GM10248 (cell line): ENCODE measurements at regions not wholly inside any gene's neighbourhood (a gene's known extent, or its start where the extent isn't known, plus 50 kb on each side); places are given as distances from the start of the nearest gene placed in this dataset.

ENCODE experiments used
- CTCF ChIA-PET: fragments of 300-600 bp; sonication (Branson Sonifier 250); formaldehyde crosslinking; extraction: SDS; loops from one replicate; lab custom pipeline; 2021; ENCODE audit warnings: antibody characterized with exemption; lab: Yijun Ruan, JAX
- POLR2A ChIA-PET: fragments of 350-650 bp; sonication (Branson Sonifier 250); formaldehyde crosslinking; extraction: SDS; loops from one replicate; lab custom pipeline; 2020; ENCODE audit warnings: antibody characterized with exemption; lab: Yijun Ruan, JAX
- DNase-seq: peaks from one replicate; pipeline ENCODE4 v3.0.0; 2012; ENCODE audit errors: extremely low spot score
- TF ChIP-seq, protein P1 (sequence below): IDR thresholded peaks from 2 replicates; pipeline ENCODE4 v1.5.1; 2012; ENCODE audit warnings: mild to moderate bottlenecking, low read depth; ENCODE audit errors: extremely low read depth, missing control alignments, control extremely low read depth

DNA sequence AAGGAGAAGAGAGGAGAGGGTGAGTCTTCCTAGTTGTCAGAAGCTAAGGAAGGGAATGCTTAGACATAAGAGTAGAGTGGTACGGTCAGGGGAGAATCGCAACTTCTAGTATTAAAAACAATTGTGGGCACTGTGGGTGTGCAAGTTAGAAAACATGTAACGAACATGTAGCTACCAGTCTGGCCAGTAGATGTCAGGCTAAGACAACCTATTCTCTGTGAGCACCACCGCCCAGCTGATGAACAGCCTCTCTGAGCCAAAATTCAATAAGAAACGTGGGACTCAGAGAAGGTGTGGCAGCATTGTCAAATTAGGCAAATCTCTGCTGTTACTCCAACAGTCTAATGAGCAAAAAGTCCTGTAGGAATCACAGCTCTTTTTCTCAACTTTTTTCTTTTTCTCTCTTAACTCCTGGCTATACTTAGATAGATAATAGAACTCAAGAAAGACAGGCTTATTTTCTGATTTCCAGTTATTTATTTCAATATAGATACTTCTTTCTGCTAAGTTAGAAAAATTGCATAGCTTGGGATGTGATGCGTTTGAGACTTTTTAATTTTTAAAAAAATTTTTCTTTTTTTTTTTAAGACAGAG, 186.2 kb downstream of the USP12 start:
- TF ChIP-seq, protein P1, sequence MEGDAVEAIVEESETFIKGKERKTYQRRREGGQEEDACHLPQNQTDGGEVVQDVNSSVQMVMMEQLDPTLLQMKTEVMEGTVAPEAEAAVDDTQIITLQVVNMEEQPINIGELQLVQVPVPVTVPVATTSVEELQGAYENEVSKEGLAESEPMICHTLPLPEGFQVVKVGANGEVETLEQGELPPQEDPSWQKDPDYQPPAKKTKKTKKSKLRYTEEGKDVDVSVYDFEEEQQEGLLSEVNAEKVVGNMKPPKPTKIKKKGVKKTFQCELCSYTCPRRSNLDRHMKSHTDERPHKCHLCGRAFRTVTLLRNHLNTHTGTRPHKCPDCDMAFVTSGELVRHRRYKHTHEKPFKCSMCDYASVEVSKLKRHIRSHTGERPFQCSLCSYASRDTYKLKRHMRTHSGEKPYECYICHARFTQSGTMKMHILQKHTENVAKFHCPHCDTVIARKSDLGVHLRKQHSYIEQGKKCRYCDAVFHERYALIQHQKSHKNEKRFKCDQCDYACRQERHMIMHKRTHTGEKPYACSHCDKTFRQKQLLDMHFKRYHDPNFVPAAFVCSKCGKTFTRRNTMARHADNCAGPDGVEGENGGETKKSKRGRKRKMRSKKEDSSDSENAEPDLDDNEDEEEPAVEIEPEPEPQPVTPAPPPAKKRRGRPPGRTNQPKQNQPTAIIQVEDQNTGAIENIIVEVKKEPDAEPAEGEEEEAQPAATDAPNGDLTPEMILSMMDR, result peak; percentile 84
- DNase-seq, result peak; percentile 70
- ChIA-PET CTCF (interaction anchor here (0.7 to 8.0 kb wide), 69 partner anchors 8 to 999 kb away, joined by 3 to 252 read pairs (median 5); partner anchors contain the start of gene RASL11A), POLR2A (no interaction called here)

DNA sequence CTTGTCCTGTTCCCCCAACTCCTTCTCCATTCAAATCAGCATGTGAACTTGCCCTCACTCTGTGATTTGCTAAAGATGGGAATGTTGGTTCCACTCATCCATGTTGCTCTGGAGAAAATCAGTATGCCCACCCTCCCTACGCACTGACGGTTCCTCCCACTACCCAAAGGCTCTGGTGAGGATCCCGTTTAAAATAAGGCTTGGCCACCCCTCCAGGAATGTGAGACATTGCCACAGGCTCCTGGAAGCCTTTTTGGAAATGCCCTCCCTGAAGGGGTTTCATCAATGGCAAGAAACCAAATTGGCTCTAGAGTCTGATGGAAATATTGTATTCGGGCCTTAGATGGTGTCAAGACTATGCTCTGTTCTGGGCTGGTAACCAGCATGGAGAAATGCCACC, 187.3 kb downstream of the USP12 start:
- TF ChIP-seq, protein P1, result no peak
- ChIA-PET CTCF (interaction anchor here (0.9 to 8.0 kb wide), 33 partner anchors 9 to 1000 kb away, joined by 3 to 252 read pairs (median 7); partner anchors contain the start of gene RASL11A), POLR2A (no interaction called here)
- DNase-seq, result no peak

DNA sequence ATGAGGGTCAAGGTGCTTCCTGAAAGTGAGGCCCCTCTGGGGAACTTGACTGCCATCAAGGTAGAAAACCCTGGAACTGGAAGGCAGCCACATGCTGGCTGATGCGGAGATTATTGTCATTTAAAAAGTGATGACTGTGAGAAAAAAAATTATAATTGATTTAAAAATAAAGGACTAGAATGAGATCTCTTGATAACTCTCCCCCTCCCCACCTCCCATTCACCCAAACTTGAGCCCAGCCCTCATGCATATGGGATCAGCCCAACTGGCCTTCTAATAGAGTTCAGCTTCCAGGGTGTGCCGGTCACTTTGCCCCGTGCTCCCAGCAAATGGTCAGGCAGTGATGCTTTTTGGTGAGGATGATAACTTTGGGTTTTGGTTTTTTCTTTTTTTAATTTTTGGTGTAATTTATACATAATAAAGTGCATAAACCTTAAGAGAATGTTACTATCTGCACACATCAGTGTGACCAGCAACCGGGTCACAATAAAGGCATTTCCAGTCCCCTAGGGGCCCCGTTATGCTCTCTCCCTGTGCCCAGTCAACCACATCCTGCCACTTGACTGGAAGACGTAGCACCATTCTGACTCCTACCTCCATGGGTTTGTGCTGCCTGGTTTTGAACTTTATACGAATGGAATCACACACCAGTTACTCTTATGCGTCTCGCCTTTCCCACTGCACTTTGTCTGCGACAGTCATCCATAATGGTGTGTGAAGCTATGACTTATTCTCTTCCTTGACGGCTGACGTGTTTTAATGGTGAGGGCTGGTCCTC, 187.9 kb downstream of the USP12 start:
- TF ChIP-seq, protein P1, result no peak
- DNase-seq, result no peak
- ChIA-PET CTCF (interaction anchor here (0.7 to 8.0 kb wide), 13 partner anchors 12 to 1001 kb away, joined by 3 to 252 read pairs (median 4); no protein-coding TSS in a partner anchor), POLR2A (no interaction called here)

DNA sequence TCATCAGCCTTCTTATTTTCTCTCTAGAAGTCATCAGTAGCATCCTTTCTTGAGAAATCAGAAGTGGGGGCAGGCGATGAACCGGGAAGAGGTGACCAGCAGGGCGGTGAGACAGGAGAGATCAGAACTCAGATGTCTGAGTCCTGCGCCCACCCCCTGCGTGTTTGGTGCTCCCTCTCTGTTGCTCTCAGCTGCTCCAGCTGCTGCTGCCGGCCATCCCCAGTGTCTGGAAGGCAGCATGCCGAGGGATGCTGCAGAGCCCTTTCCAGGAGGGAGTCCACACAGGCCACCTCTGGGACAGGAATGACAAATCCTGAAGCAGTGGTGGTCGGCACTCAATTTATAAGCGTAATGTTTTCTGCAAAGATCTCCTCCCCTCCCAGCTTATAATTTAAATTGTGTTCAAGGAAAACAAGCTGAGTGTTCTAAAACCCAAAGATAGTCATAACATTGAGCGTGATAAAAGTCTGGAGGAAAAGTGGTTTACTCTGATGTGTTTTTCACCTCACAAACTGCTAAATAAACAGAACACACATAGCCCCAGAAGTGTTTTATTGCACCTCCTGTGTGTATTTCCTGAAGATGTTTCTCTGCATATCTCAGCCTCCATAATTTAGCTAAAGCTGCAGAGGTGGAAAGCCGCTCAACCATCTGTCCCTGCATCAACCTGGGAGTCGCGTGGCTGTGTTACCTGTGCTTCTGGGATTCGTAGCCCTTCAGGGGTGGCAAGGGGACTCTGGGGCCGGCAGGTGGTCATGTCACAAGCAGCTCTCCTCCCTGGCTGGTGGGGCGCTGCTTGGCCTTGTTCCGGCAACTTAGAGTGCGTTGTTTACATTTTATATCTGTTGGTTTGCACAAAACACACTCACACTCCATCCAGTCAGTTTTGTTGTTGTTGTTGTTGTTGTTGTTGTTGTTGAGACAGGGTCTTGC, 191.2 kb downstream of the USP12 start:
- no peak for DNase-seq
- TF ChIP-seq, protein P1, result no peak
- ChIA-PET POLR2A (no interaction called here), CTCF (interaction anchor here (1.0 to 1.9 kb wide), 5 partner anchors 9 to 382 kb away, joined by 3 to 8 read pairs (median 3); no protein-coding TSS in a partner anchor)

DNA sequence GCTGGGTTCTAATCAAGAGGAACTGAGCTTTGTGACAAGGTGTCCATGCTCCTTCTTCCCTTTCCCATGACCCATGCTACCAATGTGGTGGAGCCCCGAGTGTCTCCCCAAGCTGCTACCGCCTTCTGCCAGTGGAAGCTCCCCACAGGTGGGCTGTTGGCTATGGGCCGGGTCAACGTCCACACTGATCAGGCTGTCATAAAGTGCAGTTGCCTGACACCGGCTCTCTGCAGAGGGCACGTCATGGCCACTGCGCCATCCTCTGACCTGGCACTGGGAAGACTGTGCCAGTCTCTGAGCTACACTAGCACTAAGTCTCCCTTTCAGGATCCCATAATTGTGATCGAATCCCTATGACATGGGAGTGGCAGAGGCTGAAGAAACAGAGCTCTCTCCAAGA, 192.3 kb downstream of the USP12 start:
- no peak for DNase-seq
- ChIA-PET POLR2A (no interaction called here), CTCF (interaction anchor here (1.0 to 4.0 kb wide), 4 partner anchors 10 to 383 kb away, joined by 3 to 13 read pairs (median 6); no protein-coding TSS in a partner anchor)
- TF ChIP-seq, protein P1, result no peak
